Epithelial cell of proximal tubule (primary cell): ENCODE measurements at regions not wholly inside any gene's neighbourhood (a gene's known extent, or its start where the extent isn't known, plus 50 kb on each side); places are given as distances from the start of the nearest gene placed in this dataset.

Experiments
- DNase-seq: peaks from one replicate; pipeline ENCODE4 v3.0.0-alpha.2; 2011; ENCODE audit warnings: low read depth
- H3K4me3 ChIP-seq: 2 replicates; pipeline ENCODE4 v1.5.1; 2011; ENCODE audit warnings: low read depth, mild to moderate bottlenecking, low read length
- CTCF ChIP-seq: conservative IDR thresholded peaks from 2 replicates; pipeline ENCODE4 v1.5.1; 2012; ENCODE audit warnings: low read depth, mild to moderate bottlenecking, low read length

- no peak for DNase-seq
- H3K4me3 ChIP-seq = no peak overlapping the region
- TF ChIP-seq CTCF = no peak
Observed at GRCh38 chr1:198462365-198463019, 78.0 kb downstream of the ATP6V1G3 start.

- no peak overlapping the region for H3K4me3 ChIP-seq
- TF ChIP-seq CTCF = no peak
- no peak for DNase-seq
Observed at GRCh38 chr1:198455966-198456365, 84.5 kb downstream of the ATP6V1G3 start.

GRCh38 chr1:198449727-198450433 lies 90.6 kb downstream of the ATP6V1G3 start:
- no peak for DNase-seq
- H3K4me3 ChIP-seq = no peak overlapping the region
- no peak for TF ChIP-seq CTCF

GRCh38 chr1:198449261-198449660 lies 91.2 kb downstream of the ATP6V1G3 start:
- TF ChIP-seq CTCF = no peak
- no peak overlapping the region for H3K4me3 ChIP-seq
- DNase-seq = no peak

GRCh38 chr1:198447468-198447867 lies 93.0 kb downstream of the ATP6V1G3 start:
- H3K4me3 ChIP-seq = no peak overlapping the region
- no peak for TF ChIP-seq CTCF
- DNase-seq = no peak

GRCh38 chr1:198445872-198446271 lies 94.6 kb downstream of the ATP6V1G3 start:
- no peak for TF ChIP-seq CTCF
- DNase-seq = no peak
- H3K4me3 ChIP-seq = no peak overlapping the region

GRCh38 chr1:198444792-198445191 lies 95.7 kb downstream of the ATP6V1G3 start:
- DNase-seq = no peak
- no peak for TF ChIP-seq CTCF
- H3K4me3 ChIP-seq = no peak overlapping the region
